ENCODE measurements at regions not wholly inside any gene's neighbourhood (a gene's known extent, or its start where the extent isn't known, plus 50 kb on each side); places are given as distances from the start of the nearest gene placed in this dataset.

GRCh38 chr3:174408310-174408709, 450.8 kb upstream of the NAALADL2 start:
- DNase-seq: no peak

GRCh38 chr3:174409086-174409743, 449.9 kb upstream of the NAALADL2 start:
- no peak for DNase-seq

- no peak for DNase-seq
Observed at GRCh38 chr3:174413062-174413912, 445.8 kb upstream of the NAALADL2 start.

GRCh38 chr3:174414902-174415301, 444.2 kb upstream of the NAALADL2 start:
- no peak for DNase-seq

- DNase-seq: no peak
Observed at GRCh38 chr3:174417573-174417972, 441.6 kb upstream of the NAALADL2 start.

- no peak for DNase-seq
Observed at GRCh38 chr3:174419216-174419615, 439.9 kb upstream of the NAALADL2 start.

GRCh38 chr3:174423936-174424335, 435.2 kb upstream of the NAALADL2 start:
- no peak for DNase-seq

- no peak for DNase-seq
Observed at GRCh38 chr3:174424656-174425055, 434.5 kb upstream of the NAALADL2 start.

GRCh38 chr3:174425422-174425821, 433.7 kb upstream of the NAALADL2 start:
- DNase-seq: no peak

GRCh38 chr3:174430986-174431385, 428.1 kb upstream of the NAALADL2 start:
- no peak for DNase-seq

GRCh38 chr3:174431717-174432116, 427.4 kb upstream of the NAALADL2 start:
- DNase-seq: no peak

GRCh38 chr3:174436367-174436766, 422.8 kb upstream of the NAALADL2 start:
- DNase-seq: no peak

GRCh38 chr3:174438501-174439145, 420.5 kb upstream of the NAALADL2 start:
- DNase-seq: no peak

- DNase-seq: no peak
Observed at GRCh38 chr3:174439331-174440252, 419.5 kb upstream of the NAALADL2 start.

- DNase-seq: no peak
Observed at GRCh38 chr3:174440253-174440701, 418.9 kb upstream of the NAALADL2 start.

- peak; percentile 10 to 38 for DNase-seq
Observed at GRCh38 chr3:174440741-174441587, 418.2 kb upstream of the NAALADL2 start.

- DNase-seq: no peak
Observed at GRCh38 chr3:174441588-174442301, 417.4 kb upstream of the NAALADL2 start.

GRCh38 chr3:174442302-174442682, 416.8 kb upstream of the NAALADL2 start:
- DNase-seq: no peak

GRCh38 chr3:174444391-174444790, 414.7 kb upstream of the NAALADL2 start:
- no peak for DNase-seq

GRCh38 chr3:174457758-174458157, 401.4 kb upstream of the NAALADL2 start:
- no peak for DNase-seq

GRCh38 chr3:174460831-174461230, 398.3 kb upstream of the NAALADL2 start:
- DNase-seq: no peak

Measured in CD4-positive, alpha-beta T cell treated with Interferon alpha-2 for 1 hour (primary cell).